Pancreas (tissue), 10 donors: ENCODE measurements at regions not wholly inside any gene's neighbourhood (a gene's known extent, or its start where the extent isn't known, plus 50 kb on each side); places are given as distances from the start of the nearest gene placed in this dataset.

Experiments used
- ATAC-seq, 4 donors: fragments of 200-7000 bp; cut with Tn5 transposase; one replicate each; pipeline versions ENCODE4 v1.8.0 to v1.9.1; 2020; ENCODE audit warnings: mild to moderate bottlenecking in 4 of 4, moderate library complexity in 4 of 4
- DNase-seq, 6 donors: peaks; one replicate each; pipeline ENCODE4 v3.0.0-alpha.2; 2020
- FAIRE-seq: peaks from 2 replicates; lab custom pipeline; 2012; peaks lifted over from hg19 to GRCh38; lab: Jason Lieb, UNC
- H3K27ac ChIP-seq, 4 donors: fragments of 200-600 bp; sonication (generic); 1 replicate in 3 of 4; 2 replicates in 1 of 4; pipeline versions ENCODE4 v1.5.0 to v1.8.0; 2020
- H3K27me3 ChIP-seq, 4 donors: fragments of 200-600 bp; one replicate each; pipeline ENCODE4 v1.8.0; 2021
- H3K36me3 ChIP-seq, 3 donors: fragments of 200-600 bp; sonication (generic) in 1 of 3; one replicate each; pipeline versions ENCODE4 v1.5.0 to v1.8.0; 2020 to 2021
- H3K4me1 ChIP-seq, 3 donors: fragments of 200-600 bp; one replicate each; pipeline ENCODE4 v1.8.0; 2021
- H3K4me3 ChIP-seq, 4 donors: fragments of 200-600 bp; sonication (generic) in 2 of 4; one replicate each; pipeline versions ENCODE4 v1.5.0 to v1.8.0; 2020 to 2021
- H3K9me3 ChIP-seq, 4 donors: fragments of 200-600 bp; one replicate each; pipeline ENCODE4 v1.8.0; 2021
- CTCF ChIP-seq, 4 donors: fragments of 200-600 bp; sonication (generic) in 3 of 4; IDR thresholded peaks; one replicate each; pipeline versions ENCODE4 v1.5.0 to v1.8.0; 2021; ENCODE audit warnings: antibody characterized with exemption in 4 of 4
- WGBS, 2 donors: extraction: QIAGEN DNeasy Blood & Tissue Kit; methylation state at CpG; one replicate each; pipeline ENCODE4 v1.1.7; 2013; 5-methylcytosine and 5-hydroxymethylcytosine counted together
- intact Hi-C, 3 donors: fragments of 100-400 bp; cut with DNase I; formaldehyde crosslinking; loops; one replicate each; pipeline versions ENCODE4 v1.11.1 to v1.14.2; 2022
- donor health status: healthy with polysubstance abuse.
- donor health status: DM: no; HTN: no; CAD: no; lungs with moderate emphysema.
- donor health status: DM: no; HTN: no; CAD: no.
- donor health status: control.
- donor health status: control.
- donor health status: Bipolar disorder and iron deficiency.
- donor health status: DM: yes; HTN: yes; CAD: no.
- donor health status: DM: no; HTN: no; CAD: no.
- donor health status: DM: no; HTN: no; CAD: no.
- donor health status: DM: yes; HTN: yes; CAD: no.

- no peaks in the 10 kb centered on the region for H3K27me3 ChIP-seq
- no peak for TF ChIP-seq CTCF (IDR thresholded peaks at IDR 0.05)
- no peaks in the 10 kb centered on the region for H3K36me3 ChIP-seq
- ATAC-seq (no peak), DNase-seq (no peak), FAIRE-seq (no peak)
- no peak overlapping the region for H3K4me3 ChIP-seq
- WGBS, 2 donors, result 74 to 75% methylated on average over 7 of the region's 7 CpGs
- no peaks in the 10 kb centered on the region for H3K4me1 ChIP-seq
- no peaks in the 10 kb centered on the region for H3K9me3 ChIP-seq
- H3K27ac ChIP-seq, result no peak overlapping the region
- intact Hi-C loops, result no loop called here
These were observed 380.4 kb upstream of the CPEB2 start for GRCh38 chr4:14621731-14622463.

GRCh38 chr4:14627038-14627437 lies 375.2 kb upstream of the CPEB2 start:
- intact Hi-C loops, result no loop called here

GRCh38 chr4:14631806-14632440 lies 370.4 kb upstream of the CPEB2 start:
- no peak for TF ChIP-seq CTCF (IDR thresholded peaks at IDR 0.05)
- no peak overlapping the region for H3K4me3 ChIP-seq
- no peaks in the 10 kb centered on the region for H3K4me1 ChIP-seq
- DNase-seq, result no peak
- no peaks in the 10 kb centered on the region for H3K9me3 ChIP-seq
- no peak overlapping the region for H3K27ac ChIP-seq
- intact Hi-C loops, result no loop called here
- no peaks in the 10 kb centered on the region for H3K27me3 ChIP-seq
- no peaks in the 10 kb centered on the region for H3K36me3 ChIP-seq
- no peak for FAIRE-seq
- ATAC-seq, result no peak

More at GRCh38 chr4:14627038-14627437, 375.2 kb upstream of the CPEB2 start:
- 83 to 84% methylated on average over 5 of the region's 5 CpGs for WGBS, 2 donors
- no peak for DNase-seq
- Histone ChIP-seq H3K4me1 (no peaks in the 10 kb centered on the region), H3K36me3 (no peaks in the 10 kb centered on the region), H3K4me3 (no peak overlapping the region), H3K27ac (no peak overlapping the region), H3K27me3 (no peaks in the 10 kb centered on the region), H3K9me3 (no peaks in the 10 kb centered on the region)
- no peak for ATAC-seq
- TF ChIP-seq CTCF (IDR thresholded peaks at IDR 0.05), result no peak
- FAIRE-seq, result no peak

GRCh38 chr4:14636563-14636962 lies 365.7 kb upstream of the CPEB2 start:
- FAIRE-seq (no peak), ATAC-seq (no peak), DNase-seq (no peak)
- H3K4me3 ChIP-seq, result no peak overlapping the region
- no peaks in the 10 kb centered on the region for H3K4me1 ChIP-seq
- no peak overlapping the region for H3K27ac ChIP-seq
- no peaks in the 10 kb centered on the region for H3K27me3 ChIP-seq
- TF ChIP-seq CTCF (IDR thresholded peaks at IDR 0.05), result no peak
- intact Hi-C loops, result no loop called here
- H3K9me3 ChIP-seq, result no peaks in the 10 kb centered on the region
- H3K36me3 ChIP-seq, result no peaks in the 10 kb centered on the region

GRCh38 chr4:14640476-14640875 lies 361.8 kb upstream of the CPEB2 start:
- no peaks in the 10 kb centered on the region for H3K27me3 ChIP-seq
- no peaks in the 10 kb centered on the region for H3K36me3 ChIP-seq
- H3K27ac ChIP-seq, result no peak overlapping the region
- FAIRE-seq (no peak), ATAC-seq (no peak), DNase-seq (no peak)
- no peak overlapping the region for H3K4me3 ChIP-seq
- no peaks in the 10 kb centered on the region for H3K9me3 ChIP-seq
- intact Hi-C loops, result no loop called here
- WGBS, 2 donors, result 77 to 80% methylated on average over 1 of the region's 1 CpG
- TF ChIP-seq CTCF (IDR thresholded peaks at IDR 0.05), result no peak
- H3K4me1 ChIP-seq, result peaks cover 0 to 4% (median 0%) of the 10 kb centered on the region in 3 donors
